CD1c-positive myeloid dendritic cell (primary cell): ENCODE measurements at regions not wholly inside any gene's neighbourhood (a gene's known extent, or its start where the extent isn't known, plus 50 kb on each side); places are given as distances from the start of the nearest gene placed in this dataset.
"Not testable (repeated sequence)": the region's sequence is repeated elsewhere in the genome, so short reads cannot be mapped to it uniquely, and the experiment has no call there.

Source experiments
- DNase-seq: peaks from one replicate; pipeline ENCODE4 v3.0.0-alpha.2; 2016; ENCODE audit errors: extremely low spot score

DNA sequence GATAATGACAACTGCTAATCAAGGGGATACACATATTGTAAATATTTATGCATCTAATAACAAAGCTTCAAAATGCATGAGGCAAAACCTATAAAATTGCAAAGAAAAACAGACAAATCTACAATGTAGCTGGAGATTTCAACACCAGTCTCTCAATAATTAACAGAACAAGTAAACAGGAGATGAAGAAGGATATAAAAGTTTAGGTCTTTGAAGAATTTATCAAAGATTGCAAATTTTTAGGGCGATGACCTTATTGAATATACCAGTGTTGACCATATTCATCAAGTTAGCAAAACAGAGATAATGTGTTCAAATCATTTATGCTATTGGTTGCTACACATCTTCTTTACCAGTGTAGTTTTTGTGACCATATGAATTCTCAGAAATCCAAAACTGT is 237.8 kb upstream of the SGK1 start:
- DNase-seq, result no peak

DNA sequence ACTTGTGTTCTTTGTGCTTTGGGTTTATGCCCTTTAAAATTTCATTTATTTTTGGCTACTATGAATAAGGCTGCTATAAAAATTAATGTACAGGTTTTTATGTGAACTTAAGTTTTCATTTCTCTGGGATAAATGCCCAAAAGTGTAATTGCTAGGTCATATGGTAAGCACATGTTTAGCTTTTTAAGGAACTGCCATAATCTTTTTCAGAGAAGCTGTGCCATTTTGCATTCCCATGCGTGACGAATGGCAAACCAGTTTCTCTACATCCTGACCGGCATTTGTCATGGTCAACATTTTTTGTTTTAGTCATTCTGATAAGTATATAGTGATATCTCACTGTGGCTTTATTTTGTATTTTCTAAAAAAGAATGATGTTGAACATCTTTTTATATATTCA is 236.0 kb upstream of the SGK1 start:
- DNase-seq, result no peak

DNA sequence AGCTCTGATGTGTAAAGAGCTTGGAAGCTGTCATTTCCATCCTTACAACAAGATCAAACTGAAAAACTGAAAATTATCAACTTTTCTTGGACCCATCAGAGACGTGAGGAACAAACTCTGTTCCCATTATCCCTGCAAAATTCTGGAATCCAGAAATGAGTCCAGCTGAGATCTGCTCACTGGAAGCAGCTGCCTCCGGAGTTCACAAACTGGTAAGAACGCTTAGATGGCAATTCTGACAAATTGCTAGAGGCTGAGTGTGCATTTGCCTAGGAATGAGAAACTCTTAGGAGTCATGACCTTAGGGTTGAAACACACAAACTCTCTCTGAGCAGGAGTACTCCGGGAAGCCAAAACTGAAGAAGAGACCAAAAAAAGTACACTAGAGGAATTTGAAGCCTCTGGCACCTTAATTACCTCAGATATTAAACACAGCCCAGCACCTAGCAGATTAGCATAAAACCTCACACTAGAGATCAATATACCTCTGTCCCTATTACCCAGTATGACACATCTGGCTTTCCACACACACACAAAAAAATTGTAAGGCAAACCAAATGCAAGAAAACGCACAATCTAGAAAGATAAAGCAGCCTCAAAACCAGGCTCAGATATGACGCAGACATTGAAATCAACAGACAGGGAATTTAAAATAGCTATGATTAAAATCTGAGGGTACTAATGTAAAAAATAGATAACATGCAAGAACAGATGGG is 233.5 kb upstream of the SGK1 start:
- no peak for DNase-seq

DNA sequence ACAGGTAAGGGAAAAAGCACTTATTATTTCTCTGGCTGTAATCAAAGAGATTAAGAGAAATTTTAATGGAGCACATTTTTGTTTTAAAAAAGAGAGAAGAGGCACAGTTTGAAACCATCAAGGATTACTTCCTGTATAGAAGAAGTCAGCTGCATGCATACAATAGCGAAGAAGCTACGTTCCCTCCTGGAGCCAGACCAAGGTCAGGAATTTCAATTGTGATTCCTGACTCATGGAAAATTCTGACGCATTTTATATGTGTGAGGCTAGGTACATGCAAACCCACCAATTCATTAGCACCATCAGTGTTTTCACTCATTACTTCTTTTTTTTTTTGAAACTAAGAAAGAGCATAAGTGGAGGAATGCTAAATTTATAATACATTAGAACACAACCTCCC is 232.7 kb upstream of the SGK1 start:
- no peak for DNase-seq

DNA sequence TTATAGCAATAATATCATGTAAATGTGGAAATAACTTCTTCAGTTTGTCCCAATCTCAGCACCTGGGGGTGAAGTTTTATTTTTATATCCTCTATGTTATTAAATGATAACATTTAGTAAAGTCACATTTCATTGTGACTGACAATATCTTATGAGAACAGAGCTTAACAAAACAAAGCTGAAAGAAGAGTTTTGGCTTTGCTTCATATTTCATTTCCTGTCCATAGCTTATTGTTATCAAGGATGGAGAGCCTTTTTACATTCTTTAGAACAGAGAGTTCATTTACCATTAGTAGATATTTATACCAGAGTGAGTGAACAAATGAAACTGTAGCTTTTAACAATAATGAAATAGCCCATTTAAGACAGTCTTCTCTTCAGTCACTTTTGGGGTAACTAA is 231.9 kb upstream of the SGK1 start:
- DNase-seq, result no peak

DNA sequence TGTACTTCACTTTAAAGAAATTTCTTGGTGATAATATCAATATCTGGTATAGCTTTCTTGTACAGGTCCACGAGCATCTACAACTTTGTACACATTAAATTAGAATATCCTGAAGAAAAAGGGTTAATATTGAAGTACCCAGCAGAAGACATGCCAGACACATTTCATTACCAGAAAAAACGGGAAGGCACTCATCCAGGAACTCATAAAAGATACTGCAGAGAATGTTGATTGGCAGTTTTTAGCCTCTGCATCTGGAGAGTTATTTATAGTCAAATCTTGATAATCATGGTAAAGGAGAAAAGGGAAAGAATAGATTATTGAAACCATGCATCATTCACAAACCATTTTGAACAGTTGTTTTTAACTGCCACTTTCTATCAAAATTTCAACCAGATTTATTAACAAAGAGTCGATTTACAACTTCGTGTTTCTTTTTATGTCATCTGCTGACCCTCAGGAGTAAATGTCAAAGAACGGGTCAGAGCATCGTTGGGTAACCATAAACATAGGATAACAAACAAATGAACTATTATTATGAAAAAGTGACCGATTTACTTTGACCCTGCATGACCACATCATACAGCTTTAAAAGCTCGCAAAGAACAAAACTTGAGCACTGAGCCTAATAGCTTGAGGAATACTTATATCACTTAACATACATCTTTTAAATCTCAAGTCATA is 229.2 kb upstream of the SGK1 start:
- DNase-seq, result no peak

DNA sequence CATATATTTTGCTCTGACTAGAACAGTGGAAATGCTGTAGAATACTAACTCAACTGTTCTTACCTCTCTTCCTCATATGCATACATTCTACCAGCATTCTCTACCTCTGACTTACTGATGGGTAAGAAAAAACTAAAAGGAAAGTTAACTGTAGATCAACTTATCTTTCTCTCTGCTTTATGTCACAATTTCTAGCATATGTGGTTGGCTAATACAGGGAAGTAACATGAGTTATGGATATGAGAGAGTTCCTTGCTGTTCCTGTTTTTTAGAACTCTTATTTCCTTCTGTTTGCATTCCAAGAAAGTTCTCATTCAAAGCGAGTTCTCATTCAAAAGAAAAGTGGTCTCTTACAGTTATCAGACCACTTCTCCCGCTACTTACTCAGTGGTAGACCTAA is 226.8 kb upstream of the SGK1 start:
- peak; percentile 73 for DNase-seq

DNA sequence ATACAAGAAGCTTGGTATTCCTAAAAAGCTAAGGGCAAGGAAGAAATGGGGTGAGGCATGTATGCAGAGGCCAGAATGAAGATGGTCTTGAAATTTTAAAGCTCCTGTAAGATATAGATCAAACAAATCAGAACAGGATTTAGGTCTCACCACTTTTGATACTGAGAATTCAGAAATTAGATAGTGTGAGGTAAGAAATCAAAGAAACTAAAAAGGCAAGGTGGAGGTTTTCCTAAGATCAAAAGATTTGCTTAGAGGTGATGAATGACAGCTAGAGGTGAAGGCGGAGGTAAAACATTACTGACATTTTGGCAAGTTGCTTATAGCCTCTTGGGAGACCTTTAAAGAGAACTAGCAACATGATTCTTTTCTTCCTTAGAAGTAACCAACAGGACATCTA is 225.2 kb upstream of the SGK1 start:
- no peak for DNase-seq

DNA sequence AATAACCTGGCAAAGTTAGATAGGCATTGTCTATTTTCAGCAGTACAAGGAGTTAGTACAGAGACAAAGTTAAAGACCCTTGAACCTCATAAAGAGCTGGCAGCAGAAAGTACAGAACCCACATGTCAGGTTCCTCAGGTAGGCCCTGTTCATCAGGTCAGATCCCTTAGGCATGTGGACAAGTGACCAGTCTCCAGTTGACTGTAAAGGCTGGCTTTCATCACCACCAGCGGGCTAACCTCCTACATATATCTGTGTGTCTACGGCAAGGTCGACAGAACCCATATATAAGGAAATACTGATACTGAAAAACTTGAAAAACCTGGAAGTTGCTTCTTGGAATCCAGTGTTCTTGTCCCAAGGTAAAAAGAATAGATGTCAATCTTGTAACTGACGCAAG is 223.1 kb upstream of the SGK1 start:
- no peak for DNase-seq

DNA sequence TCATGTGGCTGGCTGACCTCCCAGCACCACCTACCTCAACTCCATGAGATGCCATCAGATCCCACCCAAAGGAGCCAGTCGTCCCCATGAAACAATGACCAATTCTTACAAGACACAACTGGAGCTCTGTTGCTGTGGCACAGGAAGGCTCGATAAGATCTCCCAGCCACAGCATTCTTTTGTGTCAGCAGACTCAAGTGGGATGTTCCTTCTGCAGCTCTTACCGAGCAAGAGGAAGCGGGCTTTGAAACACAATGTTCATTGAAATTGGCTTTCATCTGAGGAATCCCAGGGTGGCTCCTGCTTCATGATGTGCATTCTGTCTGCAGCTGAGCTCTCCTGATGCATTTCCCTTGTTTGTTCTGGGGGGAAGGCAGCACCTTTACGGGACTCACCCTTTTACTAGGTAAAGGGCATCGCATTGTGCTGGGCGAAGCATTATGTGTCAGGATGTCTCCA is 222.0 kb upstream of the SGK1 start:
- DNase-seq, result peak; percentile 52

DNA sequence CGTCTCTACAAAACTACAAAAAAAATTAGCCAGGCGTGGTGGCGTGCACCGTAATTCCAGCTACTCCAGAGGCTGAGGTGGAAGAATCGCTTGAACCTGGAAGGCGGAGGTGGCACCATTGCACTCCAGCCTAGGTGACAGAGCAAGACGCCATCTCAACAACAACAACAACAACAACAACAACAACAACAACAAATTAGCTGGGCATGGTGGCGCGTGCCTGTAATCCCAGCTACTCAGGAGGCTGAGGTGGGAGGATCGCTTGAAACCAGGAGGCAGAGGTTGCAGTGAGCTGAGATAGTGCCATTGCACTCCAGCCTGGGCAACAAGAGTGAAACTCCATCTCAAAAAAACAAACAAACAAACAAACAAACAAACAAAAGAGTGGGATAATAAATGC is 219.9 kb upstream of the SGK1 start:
- not testable (repeated sequence) for DNase-seq

DNA sequence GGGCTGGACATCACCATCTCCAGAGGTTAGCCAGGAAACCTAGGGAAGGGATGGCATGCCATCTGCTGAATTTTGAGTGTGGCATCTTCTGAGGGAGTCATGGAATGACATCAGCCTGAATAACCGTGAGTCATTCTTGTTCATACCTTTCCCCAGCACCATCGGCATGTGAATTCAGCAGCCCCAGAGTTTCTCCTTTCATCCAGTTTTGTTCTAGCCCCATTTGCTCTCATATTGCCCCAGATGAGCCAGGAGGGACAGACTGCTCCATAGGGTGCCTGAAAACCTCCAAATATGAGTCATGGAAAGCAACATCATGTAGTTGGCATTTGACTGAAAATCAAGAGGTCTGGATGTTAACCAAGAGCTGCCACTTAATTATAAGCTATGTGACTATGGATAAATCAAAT is 219.2 kb upstream of the SGK1 start:
- no peak for DNase-seq

DNA sequence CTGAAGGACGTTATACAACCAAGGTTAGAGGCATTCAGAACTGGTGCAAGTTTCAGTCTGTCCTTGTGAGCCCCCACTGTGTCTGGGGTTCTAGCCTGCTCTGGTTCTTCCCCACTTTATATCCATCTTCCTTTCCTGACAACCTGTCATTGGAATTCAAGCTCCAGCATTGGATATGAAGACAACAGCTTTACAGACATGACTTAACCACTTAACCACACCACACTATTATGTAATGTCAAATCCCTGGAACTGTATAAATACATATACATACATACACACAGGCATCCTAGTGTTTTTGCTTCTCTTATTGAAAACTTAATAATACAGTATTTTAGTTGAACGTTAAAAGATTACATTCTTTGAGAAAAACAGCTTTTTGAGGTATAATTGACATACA is 217.9 kb upstream of the SGK1 start:
- no peak for DNase-seq

DNA sequence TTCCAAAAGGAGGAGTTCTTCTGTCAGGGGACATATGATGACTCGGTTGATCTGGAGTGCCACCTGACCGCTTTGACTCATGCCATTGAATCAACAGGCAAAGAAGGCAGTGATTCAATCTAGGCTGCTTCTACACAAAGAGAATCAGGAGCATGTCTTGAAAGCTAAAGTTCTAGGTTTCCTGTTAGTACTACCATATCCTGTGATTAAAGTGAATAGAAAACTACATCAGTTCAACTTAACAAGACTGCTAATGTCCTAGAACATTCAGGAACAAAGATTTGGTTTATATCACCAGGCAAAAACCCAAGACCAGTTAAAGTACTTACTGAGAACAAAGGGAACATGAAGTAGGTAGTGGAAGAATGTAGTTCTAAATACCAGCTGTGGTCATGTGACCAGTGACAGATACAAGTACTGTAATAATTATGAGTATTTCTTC is 216.8 kb upstream of the SGK1 start:
- DNase-seq, result no peak

DNA sequence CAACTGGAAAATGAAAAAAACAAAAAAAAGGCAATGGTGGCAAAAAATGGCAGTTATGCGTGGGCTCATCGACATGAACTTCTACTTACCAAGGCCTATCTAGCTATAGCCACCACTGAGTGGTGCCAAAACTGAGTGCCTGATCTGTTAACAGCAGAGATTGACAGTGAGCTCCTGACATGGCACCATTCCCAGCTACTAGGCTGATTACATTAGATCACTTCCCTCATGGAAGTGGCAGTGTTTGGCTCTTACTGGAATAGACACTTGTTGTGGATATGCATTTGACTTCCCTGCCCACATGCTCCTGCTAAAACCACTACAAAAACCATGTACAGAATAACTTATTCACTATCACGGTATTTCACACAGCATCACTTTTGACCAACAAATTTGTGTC is 216.1 kb upstream of the SGK1 start:
- DNase-seq, result no peak

DNA sequence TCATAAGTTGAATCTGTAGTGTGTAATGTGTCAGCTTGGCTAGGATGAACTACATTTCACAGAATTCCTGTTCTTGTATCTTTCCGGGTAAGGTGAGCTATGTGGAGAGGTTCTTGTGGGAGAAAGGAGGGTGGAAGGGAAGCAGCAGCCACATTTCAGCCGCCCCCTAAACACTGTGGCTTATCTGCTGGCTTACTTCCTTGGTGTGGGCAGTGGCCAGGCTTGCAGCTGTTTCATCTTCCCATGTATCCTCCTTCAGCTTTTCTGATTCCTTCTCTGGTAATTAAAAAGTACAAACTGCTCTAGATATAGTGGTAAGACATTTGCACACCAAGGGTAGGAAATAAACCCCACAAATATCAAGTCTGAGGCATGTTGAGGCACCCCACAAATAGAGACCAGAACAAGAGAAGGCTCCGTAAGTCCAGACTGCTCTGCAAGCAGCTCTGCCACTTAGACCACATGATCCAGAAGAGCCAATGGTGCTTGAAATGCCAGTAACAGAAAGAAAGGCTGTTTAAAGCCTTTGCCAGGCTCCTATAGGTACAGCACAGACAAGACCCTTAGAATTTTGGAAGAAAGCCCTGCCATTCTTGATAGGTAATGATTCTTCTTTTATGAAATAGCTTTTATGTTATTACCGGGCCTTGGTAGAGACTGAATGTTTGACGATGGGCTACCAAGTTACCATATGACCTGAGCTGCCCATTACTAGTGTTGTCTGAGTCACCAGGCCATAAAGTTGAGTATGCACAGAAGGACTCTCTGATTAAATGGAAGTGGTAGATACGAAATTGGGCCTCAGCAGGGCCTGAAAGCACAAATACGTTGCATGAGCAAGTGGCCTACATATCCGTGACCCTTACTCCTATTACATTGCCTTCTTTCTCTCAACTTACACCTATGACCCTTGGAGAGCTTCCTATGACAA is 215.0 kb upstream of the SGK1 start:
- no peak for DNase-seq

DNA sequence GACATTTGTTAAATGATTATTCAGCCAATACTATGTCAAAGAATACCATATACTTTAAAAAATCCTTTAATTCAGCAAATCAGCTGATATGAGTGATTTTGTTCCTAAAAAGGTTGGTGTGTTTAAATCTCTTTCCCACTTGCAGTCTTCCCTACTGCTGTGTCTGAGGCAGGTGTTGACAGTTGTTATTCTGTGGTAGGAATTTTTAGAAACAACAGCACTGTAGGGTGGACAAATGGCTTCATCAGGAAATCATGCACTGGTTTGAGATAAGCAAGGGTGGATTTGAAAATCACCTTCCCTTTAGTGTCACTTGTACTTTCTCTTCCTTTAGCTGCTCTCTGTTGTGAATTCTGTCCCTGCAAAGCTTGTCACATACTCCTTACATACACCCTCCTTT is 213.7 kb upstream of the SGK1 start:
- DNase-seq, result no peak

DNA sequence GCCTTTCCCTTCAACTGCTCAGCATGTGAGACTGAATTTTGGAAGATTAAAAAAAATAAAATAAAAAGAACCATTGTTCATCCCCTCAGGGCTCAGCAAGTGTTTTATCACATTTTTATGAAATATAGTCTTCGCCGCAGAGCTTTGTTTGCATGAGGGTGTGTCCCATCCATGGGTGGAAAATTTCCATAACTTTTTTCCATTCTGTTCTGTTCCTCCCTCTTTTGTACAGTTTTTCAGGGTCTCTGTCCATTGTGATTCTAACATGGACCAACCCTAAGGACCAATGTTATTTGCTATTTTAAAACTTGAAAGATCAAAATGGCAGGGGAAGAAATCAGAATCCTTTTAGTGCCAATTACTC is 213.3 kb upstream of the SGK1 start:
- DNase-seq, result no peak

DNA sequence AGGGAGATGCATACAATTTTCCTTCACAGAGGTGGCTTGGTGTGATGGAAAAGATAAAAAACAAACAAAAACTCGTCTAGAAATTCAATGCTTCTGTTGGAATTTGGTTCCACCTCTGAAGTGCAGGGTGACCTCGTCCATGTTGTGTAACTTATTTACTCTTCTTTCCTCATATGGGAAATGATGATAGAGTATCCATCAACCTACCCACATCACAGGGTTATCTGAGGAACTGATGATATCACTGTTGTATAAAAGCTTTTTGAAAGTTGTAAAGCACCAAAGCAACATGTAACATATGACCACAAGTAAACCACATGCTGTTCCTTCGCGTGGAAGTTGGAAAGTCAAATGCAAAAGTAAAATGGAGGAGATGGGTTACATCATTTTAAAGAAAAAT is 212.0 kb upstream of the SGK1 start:
- DNase-seq, result peak; percentile 76

DNA sequence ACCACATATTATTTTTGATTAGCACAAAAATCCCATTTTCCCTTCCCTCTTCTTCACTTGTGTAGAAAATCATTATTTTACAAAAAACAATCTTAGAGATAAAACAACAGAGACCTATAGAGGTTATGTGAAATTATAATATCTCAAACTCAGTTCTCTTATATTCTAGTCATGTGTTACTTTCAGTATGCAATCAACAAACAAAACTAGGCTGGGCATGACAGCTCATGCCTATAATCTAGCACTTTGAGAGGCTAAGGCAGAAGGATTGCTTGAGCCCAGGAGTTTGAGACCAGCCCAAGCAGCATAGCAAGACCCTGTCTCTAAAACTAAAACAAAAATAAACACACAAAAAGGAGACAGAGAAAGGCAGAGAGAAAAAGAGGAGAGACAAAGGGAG is 211.4 kb upstream of the SGK1 start:
- DNase-seq, result no peak

DNA sequence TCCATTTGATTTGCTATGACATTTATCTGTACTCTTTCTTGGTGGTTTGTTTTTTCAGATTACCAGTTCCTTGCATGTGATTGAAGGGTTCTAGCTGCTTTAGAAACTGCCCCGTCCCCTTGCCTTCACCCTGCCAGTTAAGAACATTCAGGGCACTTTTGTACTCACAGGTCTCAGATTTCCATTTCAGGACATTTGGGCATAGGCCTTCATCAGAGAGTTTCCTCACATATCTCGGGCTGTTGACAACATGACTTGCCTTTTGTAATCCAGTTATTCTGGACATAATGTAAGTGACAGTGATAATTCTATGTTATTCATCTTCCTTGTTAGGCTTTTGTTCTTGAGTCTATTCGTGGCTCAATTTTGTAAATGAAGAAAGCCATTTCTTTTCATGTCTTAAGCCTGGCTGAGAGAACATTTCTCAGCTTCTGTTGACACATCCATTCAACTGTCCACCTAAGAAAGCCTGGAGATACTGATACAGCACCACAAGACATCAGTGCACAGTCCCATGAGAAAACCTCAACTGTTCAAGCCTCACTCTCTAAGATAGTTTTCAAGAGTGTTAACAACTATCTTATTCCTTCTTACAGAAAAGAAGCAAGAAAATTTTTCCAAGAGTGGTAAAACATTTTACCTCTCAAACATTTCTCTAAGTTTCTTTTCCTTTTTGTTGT is 209.3 kb upstream of the SGK1 start:
- DNase-seq, result no peak
